KMS-11 (cell line): ENCODE measurements at regions not wholly inside any gene's neighbourhood (a gene's known extent, or its start where the extent isn't known, plus 50 kb on each side); places are given as distances from the start of the nearest gene placed in this dataset.

Source experiments
- H2AFZ ChIP-seq: fragments of 200-600 bp; sonication (generic); 2 replicates; pipeline ENCODE4 v1.6.1; 2016; ENCODE audit warnings: antibody characterized with exemption, mixed run types, low read depth
- H3K27ac ChIP-seq: fragments of 200-600 bp; sonication (generic); 2 replicates; pipeline ENCODE4 v1.6.1; 2016; ENCODE audit warnings: mild to moderate bottlenecking, mixed run types
- H3K27me3 ChIP-seq: fragments of 200-600 bp; sonication (generic); 2 replicates; pipeline ENCODE4 v1.6.1; 2017; ENCODE audit warnings: mild to moderate bottlenecking, low read depth, mixed run types, moderate library complexity; ENCODE audit not compliant: insufficient read depth
- H3K36me3 ChIP-seq: fragments of 200-600 bp; sonication (generic); 2 replicates; pipeline ENCODE4 v1.6.1; 2017; ENCODE audit warnings: mild to moderate bottlenecking, mixed run types; ENCODE audit not compliant: insufficient read depth
- H3K4me1 ChIP-seq: fragments of 200-600 bp; sonication (generic); 2 replicates; pipeline ENCODE4 v1.6.1; 2016; ENCODE audit warnings: mild to moderate bottlenecking, low read depth, mixed run types; ENCODE audit not compliant: poor library complexity, severe bottlenecking
- H3K4me2 ChIP-seq: fragments of 200-600 bp; sonication (generic); 2 replicates; pipeline ENCODE4 v1.7.0; 2016; ENCODE audit warnings: mild to moderate bottlenecking, mixed run types
- H3K4me3 ChIP-seq: fragments of 200-600 bp; sonication (generic); IDR thresholded peaks from 2 replicates; pipeline ENCODE4 v1.6.1; 2017; ENCODE audit warnings: low read depth, low read length, mixed read lengths; ENCODE audit not compliant: insufficient read depth
- H3K79me2 ChIP-seq: fragments of 200-600 bp; sonication (generic); 2 replicates; pipeline ENCODE4 v1.6.1; 2016; ENCODE audit warnings: low read depth, mixed run types; ENCODE audit not compliant: insufficient read depth
- H3K9ac ChIP-seq: fragments of 200-600 bp; sonication (generic); 2 replicates; pipeline ENCODE4 v1.6.1; 2016; ENCODE audit warnings: mild to moderate bottlenecking, mixed run types
- H4K20me1 ChIP-seq: fragments of 200-600 bp; sonication (generic); 2 replicates; pipeline ENCODE4 v1.6.1; 2016; ENCODE audit warnings: mild to moderate bottlenecking, mixed run types; ENCODE audit not compliant: insufficient read depth
- TF ChIP-seq, protein P1 (sequence below): fragments of 200-600 bp; sonication (generic); conservative IDR thresholded peaks from 2 replicates; pipeline ENCODE4 v1.6.1; 2017; ENCODE audit warnings: low read depth, mild to moderate bottlenecking, antibody characterized with exemption, low read length, moderate library complexity, mixed read lengths

DNA sequence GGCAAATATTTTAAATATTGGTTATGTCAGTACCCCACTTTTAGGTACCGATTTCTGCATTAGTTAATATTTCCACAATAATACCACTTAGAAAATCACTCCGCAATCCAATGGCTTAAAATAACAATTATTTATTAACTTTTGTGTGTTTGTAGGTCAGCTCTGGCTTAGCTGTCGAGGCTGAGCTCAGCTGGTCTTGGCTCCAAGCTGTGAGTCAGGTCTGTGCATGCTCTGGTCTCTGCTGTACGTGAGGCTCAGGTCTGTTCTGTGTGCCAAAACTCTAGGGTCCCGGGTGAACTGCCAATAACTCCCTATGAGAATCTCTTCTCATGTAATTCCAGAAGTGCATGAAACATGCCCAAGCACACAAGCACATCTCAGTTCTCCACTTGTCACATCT lies 245.8 kb upstream of the GK2 start:
- H3K9ac ChIP-seq, result no peak overlapping the region
- H3K27ac ChIP-seq, result no peak overlapping the region
- H3K4me2 ChIP-seq, result no peak overlapping the region
- no peaks in the 10 kb centered on the region for H3K27me3 ChIP-seq
- TF ChIP-seq, protein P1, sequence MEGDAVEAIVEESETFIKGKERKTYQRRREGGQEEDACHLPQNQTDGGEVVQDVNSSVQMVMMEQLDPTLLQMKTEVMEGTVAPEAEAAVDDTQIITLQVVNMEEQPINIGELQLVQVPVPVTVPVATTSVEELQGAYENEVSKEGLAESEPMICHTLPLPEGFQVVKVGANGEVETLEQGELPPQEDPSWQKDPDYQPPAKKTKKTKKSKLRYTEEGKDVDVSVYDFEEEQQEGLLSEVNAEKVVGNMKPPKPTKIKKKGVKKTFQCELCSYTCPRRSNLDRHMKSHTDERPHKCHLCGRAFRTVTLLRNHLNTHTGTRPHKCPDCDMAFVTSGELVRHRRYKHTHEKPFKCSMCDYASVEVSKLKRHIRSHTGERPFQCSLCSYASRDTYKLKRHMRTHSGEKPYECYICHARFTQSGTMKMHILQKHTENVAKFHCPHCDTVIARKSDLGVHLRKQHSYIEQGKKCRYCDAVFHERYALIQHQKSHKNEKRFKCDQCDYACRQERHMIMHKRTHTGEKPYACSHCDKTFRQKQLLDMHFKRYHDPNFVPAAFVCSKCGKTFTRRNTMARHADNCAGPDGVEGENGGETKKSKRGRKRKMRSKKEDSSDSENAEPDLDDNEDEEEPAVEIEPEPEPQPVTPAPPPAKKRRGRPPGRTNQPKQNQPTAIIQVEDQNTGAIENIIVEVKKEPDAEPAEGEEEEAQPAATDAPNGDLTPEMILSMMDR, result no peak
- no peaks in the 10 kb centered on the region for H3K36me3 ChIP-seq
- no peak overlapping the region for H3K4me3 ChIP-seq
- H3K79me2 ChIP-seq, result no peaks in the 10 kb centered on the region
- peaks cover 10% of the 10 kb centered on the region for H3K4me1 ChIP-seq
- no peak overlapping the region for H2AFZ ChIP-seq
- no peaks in the 10 kb centered on the region for H4K20me1 ChIP-seq

- no peak overlapping the region for H2AFZ ChIP-seq
- H3K36me3 ChIP-seq, result no peaks in the 10 kb centered on the region
- H3K4me1 ChIP-seq, result peaks cover 10% of the 10 kb centered on the region
- no peaks in the 10 kb centered on the region for H3K79me2 ChIP-seq
- no peak overlapping the region for H3K4me3 ChIP-seq
- no peak overlapping the region for H3K9ac ChIP-seq
- no peaks in the 10 kb centered on the region for H3K27me3 ChIP-seq
- no peaks in the 10 kb centered on the region for H4K20me1 ChIP-seq
- no peak overlapping the region for H3K4me2 ChIP-seq
- no peak overlapping the region for H3K27ac ChIP-seq
- TF ChIP-seq, protein P1, result no peak
These were observed 244.7 kb upstream of the GK2 start for GRCh38 chr4:79652738-79653137.

GRCh38 chr4:79652232-79652631 lies 244.2 kb upstream of the GK2 start:
- Histone ChIP-seq H4K20me1 (no peaks in the 10 kb centered on the region), H3K9ac (no peak overlapping the region), H3K4me2 (no peak overlapping the region), H3K79me2 (no peaks in the 10 kb centered on the region), H3K4me1 (peaks cover 10% of the 10 kb centered on the region), H3K27ac (no peak overlapping the region), H2AFZ (no peak overlapping the region), H3K27me3 (no peaks in the 10 kb centered on the region), H3K4me3 (no peak overlapping the region), H3K36me3 (no peaks in the 10 kb centered on the region)
- TF ChIP-seq, protein P1, result no peak

- TF ChIP-seq, protein P1, result no peak
- Histone ChIP-seq H4K20me1 (no peaks in the 10 kb centered on the region), H3K4me2 (no peak overlapping the region; the same call in 1 of the 2 replicates), H3K27ac (no peak overlapping the region), H3K9ac (no peak overlapping the region), H3K4me3 (no peak overlapping the region), H2AFZ (no peak overlapping the region), H3K4me1 (peaks cover 10% of the 10 kb centered on the region), H3K79me2 (no peaks in the 10 kb centered on the region), H3K36me3 (no peaks in the 10 kb centered on the region), H3K27me3 (no peaks in the 10 kb centered on the region)
These were observed 243.4 kb upstream of the GK2 start for GRCh38 chr4:79651456-79651855.
